ENCODE measurements at regions not wholly inside any gene's neighbourhood (a gene's known extent, or its start where the extent isn't known, plus 50 kb on each side); places are given as distances from the start of the nearest gene placed in this dataset.

DNA sequence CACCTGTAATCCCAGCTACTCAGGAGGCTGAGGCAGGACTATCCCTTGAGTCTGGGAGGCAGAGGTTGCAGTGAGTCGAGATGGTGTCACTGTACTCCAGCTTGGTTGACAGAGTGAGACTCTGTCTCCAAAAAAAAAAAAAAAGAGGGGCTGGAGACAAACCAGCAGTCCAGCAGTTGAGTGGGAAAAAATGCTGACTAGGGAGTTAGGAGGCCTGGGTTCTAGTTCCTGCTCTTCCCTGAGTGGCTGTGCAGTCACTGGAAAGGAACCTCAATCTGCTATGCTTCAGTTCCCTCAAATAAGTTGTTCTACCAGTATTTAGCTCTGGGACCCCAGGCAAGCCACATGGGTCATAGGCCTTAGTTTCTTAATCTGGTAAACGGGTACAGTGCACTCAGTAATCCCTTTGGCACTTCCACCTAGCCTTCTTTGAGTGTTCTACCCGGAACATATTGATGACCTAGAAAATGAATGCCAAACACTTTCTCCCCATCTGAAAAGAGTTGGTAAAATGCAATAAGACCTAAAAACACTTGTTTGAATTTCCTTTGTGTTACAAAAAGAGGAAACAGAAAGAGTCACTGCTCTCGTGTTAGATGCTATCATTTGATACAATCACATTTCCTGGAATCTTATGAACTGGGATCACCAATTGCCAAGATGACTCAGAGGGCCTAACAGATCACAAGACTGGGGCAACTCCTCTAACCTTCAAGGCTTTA lies 99.3 kb upstream of the EGFL6 start:
- 50 to 61% methylated on average over 4 of the region's 4 CpGs for WGBS, 2 donors
- intact Hi-C loops (cut with DNase I; ENCODE audit: low total_unique reads), result no loop called here

GRCh38 chrX:13468096-13468495 lies 101.3 kb upstream of the EGFL6 start:
- no peak for DNase-seq (ENCODE audit: low spot score in 2 of 2)
- intact Hi-C loops (cut with DNase I; ENCODE audit: low total_unique reads), result no loop called here
- TF ChIP-seq, protein P1, sequence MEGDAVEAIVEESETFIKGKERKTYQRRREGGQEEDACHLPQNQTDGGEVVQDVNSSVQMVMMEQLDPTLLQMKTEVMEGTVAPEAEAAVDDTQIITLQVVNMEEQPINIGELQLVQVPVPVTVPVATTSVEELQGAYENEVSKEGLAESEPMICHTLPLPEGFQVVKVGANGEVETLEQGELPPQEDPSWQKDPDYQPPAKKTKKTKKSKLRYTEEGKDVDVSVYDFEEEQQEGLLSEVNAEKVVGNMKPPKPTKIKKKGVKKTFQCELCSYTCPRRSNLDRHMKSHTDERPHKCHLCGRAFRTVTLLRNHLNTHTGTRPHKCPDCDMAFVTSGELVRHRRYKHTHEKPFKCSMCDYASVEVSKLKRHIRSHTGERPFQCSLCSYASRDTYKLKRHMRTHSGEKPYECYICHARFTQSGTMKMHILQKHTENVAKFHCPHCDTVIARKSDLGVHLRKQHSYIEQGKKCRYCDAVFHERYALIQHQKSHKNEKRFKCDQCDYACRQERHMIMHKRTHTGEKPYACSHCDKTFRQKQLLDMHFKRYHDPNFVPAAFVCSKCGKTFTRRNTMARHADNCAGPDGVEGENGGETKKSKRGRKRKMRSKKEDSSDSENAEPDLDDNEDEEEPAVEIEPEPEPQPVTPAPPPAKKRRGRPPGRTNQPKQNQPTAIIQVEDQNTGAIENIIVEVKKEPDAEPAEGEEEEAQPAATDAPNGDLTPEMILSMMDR (IDR thresholded peaks at IDR 0.05), result no peak
- no peak for TF ChIP-seq POLR2A (IDR thresholded peaks at IDR 0.05)
- H3K4me3 ChIP-seq (ENCODE audit: low read depth, poor library complexity, severe bottlenecking), result no peak overlapping the region
- WGBS, 2 donors, result 90 to 100% methylated on average over 4 of the region's 4 CpGs

More for the DNA sequence above, 99.3 kb upstream of the EGFL6 start:
- no peak for DNase-seq (ENCODE audit: low spot score in 2 of 2)
- no peak overlapping the region for H3K4me3 ChIP-seq (ENCODE audit: low read depth, poor library complexity, severe bottlenecking)
- TF ChIP-seq POLR2A (IDR thresholded peaks at IDR 0.05), result no peak
- TF ChIP-seq, protein P1 (IDR thresholded peaks at IDR 0.05), result no peak

- no peak for DNase-seq (ENCODE audit: low spot score in 2 of 2)
- TF ChIP-seq, protein P1 (IDR thresholded peaks at IDR 0.05), result no peak
- TF ChIP-seq POLR2A (IDR thresholded peaks at IDR 0.05), result no peak
- 82 to 83% methylated on average over 1 of the region's 1 CpG for WGBS, 2 donors
- no peak overlapping the region for H3K4me3 ChIP-seq (ENCODE audit: low read depth, poor library complexity, severe bottlenecking)
- intact Hi-C loops (cut with DNase I; ENCODE audit: low total_unique reads), result no loop called here
Observed at GRCh38 chrX:13467243-13467642, 102.2 kb upstream of the EGFL6 start.

GRCh38 chrX:13464599-13465275 lies 104.7 kb upstream of the EGFL6 start:
- 58 to 64% methylated on average over 1 of the region's 1 CpG for WGBS, 2 donors
- intact Hi-C loops (cut with DNase I; ENCODE audit: low total_unique reads), result no loop called here
- TF ChIP-seq, protein P1 (IDR thresholded peaks at IDR 0.05), result no peak
- TF ChIP-seq POLR2A (IDR thresholded peaks at IDR 0.05), result no peak

GRCh38 chrX:13463608-13464007 lies 105.8 kb upstream of the EGFL6 start:
- no peak overlapping the region for H3K4me3 ChIP-seq (ENCODE audit: low read depth, poor library complexity, severe bottlenecking)
- TF ChIP-seq, protein P1 (IDR thresholded peaks at IDR 0.05), result no peak
- TF ChIP-seq POLR2A (IDR thresholded peaks at IDR 0.05), result no peak
- intact Hi-C loops (cut with DNase I; ENCODE audit: low total_unique reads), result no loop called here
- no peak for DNase-seq (ENCODE audit: low spot score in 2 of 2)
- 58 to 62% methylated on average over 3 of the region's 3 CpGs for WGBS, 2 donors

More at GRCh38 chrX:13464599-13465275, 104.7 kb upstream of the EGFL6 start:
- H3K4me3 ChIP-seq (ENCODE audit: low read depth, poor library complexity, severe bottlenecking), result no peak overlapping the region
- no peak for DNase-seq (ENCODE audit: low spot score in 2 of 2)

Data from lower leg skin (tissue), 4 donors.